SK-N-SH treated with all-trans-retinoic acid at 6 μM for 48 hours (cell line): ENCODE measurements at regions not wholly inside any gene's neighbourhood (a gene's known extent, or its start where the extent isn't known, plus 50 kb on each side); places are given as distances from the start of the nearest gene placed in this dataset.

Source experiments
- ATAC-seq: fragments of 200-7000 bp; cut with Tn5 transposase; 3 replicates; pipeline ENCODE4 v1.9.1; 2020; ENCODE audit warnings: mild to moderate bottlenecking, moderate library complexity
- BACH2 ChIP-seq: fragments of 250-450 bp; sonication (Bioruptor Pico); IDR thresholded peaks from 2 replicates; pipeline ENCODE4 v1.9.0; 2021; ENCODE audit warnings: mild to moderate bottlenecking, borderline replicate concordance
- CREB5 ChIP-seq: fragments of 250-450 bp; sonication (Bioruptor Pico); IDR thresholded peaks from 2 replicates; pipeline ENCODE4 v1.5.1; 2020; ENCODE audit warnings: low read depth, mild to moderate bottlenecking, moderate library complexity
- CSDC2 ChIP-seq: fragments of 250-450 bp; sonication (Bioruptor Pico); IDR thresholded peaks from 2 replicates; pipeline ENCODE4 v1.5.0; 2020; ENCODE audit warnings: mild to moderate bottlenecking, moderate library complexity
- CSRNP3 ChIP-seq: fragments of 250-450 bp; sonication (Bioruptor Pico); IDR thresholded peaks from 2 replicates; pipeline ENCODE4 v1.5.1; 2021; ENCODE audit warnings: mild to moderate bottlenecking, moderate library complexity
- GLIS3 ChIP-seq: fragments of 250-450 bp; sonication (Bioruptor Pico); IDR thresholded peaks from 2 replicates; pipeline ENCODE4 v1.5.0; 2020; ENCODE audit warnings: mild to moderate bottlenecking, moderate library complexity
- ISL1 ChIP-seq: fragments of 250-450 bp; sonication (Bioruptor Pico); IDR thresholded peaks from 2 replicates; pipeline ENCODE4 v2.1.2; 2022; ENCODE audit warnings: mild to moderate bottlenecking, moderate library complexity
- OSR1 ChIP-seq: fragments of 250-450 bp; sonication (Bioruptor Pico); IDR thresholded peaks from 2 replicates; pipeline ENCODE4 v1.8.0; 2022; ENCODE audit warnings: moderate library complexity, mild to moderate bottlenecking, inconsistent platforms
- PATZ1 ChIP-seq: fragments of 250-450 bp; sonication (Bioruptor Pico); IDR thresholded peaks from 2 replicates; pipeline ENCODE4 v1.8.0; 2020; ENCODE audit warnings: mild to moderate bottlenecking, moderate library complexity, borderline replicate concordance
- POU6F1 ChIP-seq: fragments of 250-450 bp; sonication (Bioruptor Pico); IDR thresholded peaks from 2 replicates; pipeline ENCODE4 v1.8.0; 2021; ENCODE audit warnings: low read depth, mild to moderate bottlenecking, moderate library complexity, borderline replicate concordance
- RARB ChIP-seq: fragments of 250-450 bp; sonication (Bioruptor Pico); IDR thresholded peaks from 2 replicates; pipeline ENCODE4 v1.8.0; 2021; ENCODE audit warnings: mild to moderate bottlenecking, moderate library complexity
- TOX ChIP-seq: fragments of 250-450 bp; sonication (Bioruptor Pico); IDR thresholded peaks from 2 replicates; pipeline ENCODE4 v1.8.0; 2021; ENCODE audit warnings: mild to moderate bottlenecking, moderate library complexity, borderline replicate concordance
- TSHZ2 ChIP-seq: fragments of 250-450 bp; sonication (Bioruptor Pico); IDR thresholded peaks from 2 replicates; pipeline ENCODE4 v1.5.0; 2020; ENCODE audit warnings: mild to moderate bottlenecking, moderate library complexity
- ZC3H10 ChIP-seq: fragments of 250-450 bp; sonication (Bioruptor Pico); IDR thresholded peaks from 2 replicates; pipeline ENCODE4 v1.5.1; 2021; ENCODE audit warnings: mild to moderate bottlenecking, moderate library complexity
- ZNF70 ChIP-seq: fragments of 450-650 bp; formaldehyde crosslinking; IDR thresholded peaks from 2 replicates; pipeline ENCODE4 v1.5.0; 2020; ENCODE audit warnings: mild to moderate bottlenecking, moderate library complexity

GRCh38 chr12:25723336-25723735, 170.3 kb upstream of the LMNTD1 start:
- TF ChIP-seq OSR1 (CRISPR knock-in tag): no peak
- TF ChIP-seq GLIS3: no peak
- no peak for TF ChIP-seq ZNF70 (CRISPR knock-in tag)
- no peak for TF ChIP-seq TOX (CRISPR knock-in tag)
- no peak for TF ChIP-seq RARB (CRISPR knock-in tag)
- no peak for TF ChIP-seq PATZ1 (CRISPR knock-in tag)
- TF ChIP-seq, all 23 proteins: peak for 0
- ATAC-seq: no peak

- ATAC-seq: no peak
- TF ChIP-seq ZNF70 (CRISPR knock-in tag) (no peak), TSHZ2 (CRISPR knock-in tag) (no peak), CSRNP3 (no peak), TOX (CRISPR knock-in tag) (no peak), OSR1 (CRISPR knock-in tag) (no peak), ZC3H10 (CRISPR knock-in tag) (no peak), CREB5 (CRISPR knock-in tag) (0 out of 2 replicates have a peak, but pooled peaks have one; percentile 60), ISL1 (CRISPR knock-in tag) (peak; percentile 65), CSDC2 (CRISPR knock-in tag) (no peak), RARB (CRISPR knock-in tag) (no peak), POU6F1 (CRISPR knock-in tag) (no peak), BACH2 (CRISPR knock-in tag) (no peak), GLIS3 (no peak)
Observed at GRCh38 chr12:25723921-25724491, 170.9 kb upstream of the LMNTD1 start.

GRCh38 chr12:25725470-25725869, 172.4 kb upstream of the LMNTD1 start:
- TF ChIP-seq GLIS3 (no peak), TSHZ2 (CRISPR knock-in tag) (no peak), ISL1 (CRISPR knock-in tag) (no peak)
- ATAC-seq: no peak
